SK-N-SH treated with all-trans-retinoic acid at 6 μM for 48 hours (cell line): ENCODE measurements at regions not wholly inside any gene's neighbourhood (a gene's known extent, or its start where the extent isn't known, plus 50 kb on each side); places are given as distances from the start of the nearest gene placed in this dataset.
"Not testable (repeated sequence)": the region's sequence is repeated elsewhere in the genome, so short reads cannot be mapped to it uniquely, and the experiment has no call there.

Experiments
- ATAC-seq: fragments of 200-7000 bp; cut with Tn5 transposase; 3 replicates; pipeline ENCODE4 v1.9.1; 2020; ENCODE audit warnings: mild to moderate bottlenecking, moderate library complexity
- ARNTL ChIP-seq: fragments of 450-650 bp; formaldehyde crosslinking; IDR thresholded peaks from 2 replicates; pipeline ENCODE4 v1.5.0; 2020; ENCODE audit warnings: low read depth, mild to moderate bottlenecking, moderate library complexity, borderline replicate concordance
- CREB5 ChIP-seq: fragments of 250-450 bp; sonication (Bioruptor Pico); IDR thresholded peaks from 2 replicates; pipeline ENCODE4 v1.5.1; 2020; ENCODE audit warnings: low read depth, mild to moderate bottlenecking, moderate library complexity
- CSDC2 ChIP-seq: fragments of 250-450 bp; sonication (Bioruptor Pico); IDR thresholded peaks from 2 replicates; pipeline ENCODE4 v1.5.0; 2020; ENCODE audit warnings: mild to moderate bottlenecking, moderate library complexity
- CSRNP3 ChIP-seq: fragments of 250-450 bp; sonication (Bioruptor Pico); IDR thresholded peaks from 2 replicates; pipeline ENCODE4 v1.5.1; 2021; ENCODE audit warnings: mild to moderate bottlenecking, moderate library complexity
- ESRRG ChIP-seq: fragments of 250-450 bp; sonication (Bioruptor Pico); IDR thresholded peaks from 2 replicates; pipeline ENCODE4 v1.6.1; 2021; ENCODE audit warnings: mild to moderate bottlenecking
- GLIS3 ChIP-seq: fragments of 250-450 bp; sonication (Bioruptor Pico); IDR thresholded peaks from 2 replicates; pipeline ENCODE4 v1.5.0; 2020; ENCODE audit warnings: mild to moderate bottlenecking, moderate library complexity
- ISL1 ChIP-seq: fragments of 250-450 bp; sonication (Bioruptor Pico); IDR thresholded peaks from 2 replicates; pipeline ENCODE4 v2.1.2; 2022; ENCODE audit warnings: mild to moderate bottlenecking, moderate library complexity
- OSR1 ChIP-seq: fragments of 250-450 bp; sonication (Bioruptor Pico); IDR thresholded peaks from 2 replicates; pipeline ENCODE4 v1.8.0; 2022; ENCODE audit warnings: moderate library complexity, mild to moderate bottlenecking, inconsistent platforms
- PATZ1 ChIP-seq: fragments of 250-450 bp; sonication (Bioruptor Pico); IDR thresholded peaks from 2 replicates; pipeline ENCODE4 v1.8.0; 2020; ENCODE audit warnings: mild to moderate bottlenecking, moderate library complexity, borderline replicate concordance
- POU6F1 ChIP-seq: fragments of 250-450 bp; sonication (Bioruptor Pico); IDR thresholded peaks from 2 replicates; pipeline ENCODE4 v1.8.0; 2021; ENCODE audit warnings: low read depth, mild to moderate bottlenecking, moderate library complexity, borderline replicate concordance
- PPARA ChIP-seq: fragments of 250-450 bp; sonication (Bioruptor Pico); IDR thresholded peaks from 2 replicates; pipeline ENCODE4 v1.5.0; 2020; ENCODE audit warnings: mild to moderate bottlenecking, borderline replicate concordance
- RARB ChIP-seq: fragments of 250-450 bp; sonication (Bioruptor Pico); IDR thresholded peaks from 2 replicates; pipeline ENCODE4 v1.8.0; 2021; ENCODE audit warnings: mild to moderate bottlenecking, moderate library complexity
- SNAI2 ChIP-seq: fragments of 250-450 bp; sonication (Bioruptor Pico); IDR thresholded peaks from 2 replicates; pipeline ENCODE4 v1.5.0; 2020; ENCODE audit warnings: mild to moderate bottlenecking, moderate library complexity
- TCF4 ChIP-seq: fragments of 250-450 bp; sonication (Bioruptor Pico); IDR thresholded peaks from 2 replicates; pipeline ENCODE4 v1.8.0; 2021; ENCODE audit warnings: mild to moderate bottlenecking, moderate library complexity, borderline replicate concordance
- TOX ChIP-seq: fragments of 250-450 bp; sonication (Bioruptor Pico); IDR thresholded peaks from 2 replicates; pipeline ENCODE4 v1.8.0; 2021; ENCODE audit warnings: mild to moderate bottlenecking, moderate library complexity, borderline replicate concordance
- TSHZ2 ChIP-seq: fragments of 250-450 bp; sonication (Bioruptor Pico); IDR thresholded peaks from 2 replicates; pipeline ENCODE4 v1.5.0; 2020; ENCODE audit warnings: mild to moderate bottlenecking, moderate library complexity
- ZFP3 ChIP-seq: fragments of 250-450 bp; sonication (Bioruptor Pico); IDR thresholded peaks from 2 replicates; pipeline ENCODE4 v1.5.0; 2020; ENCODE audit warnings: mild to moderate bottlenecking, moderate library complexity
- ZFP30 ChIP-seq: fragments of 450-650 bp; formaldehyde crosslinking; IDR thresholded peaks from 2 replicates; pipeline ENCODE4 v1.5.0; 2022; ENCODE audit warnings: mild to moderate bottlenecking, moderate library complexity
- ZNF565 ChIP-seq: fragments of 450-650 bp; formaldehyde crosslinking; conservative IDR thresholded peaks from 2 replicates; pipeline ENCODE4 v1.5.0; 2020; ENCODE audit warnings: low read depth, mild to moderate bottlenecking, moderate library complexity
- ZNF8 ChIP-seq: fragments of 450-650 bp; formaldehyde crosslinking; IDR thresholded peaks from 2 replicates; pipeline ENCODE4 v1.5.0; 2020; ENCODE audit warnings: mild to moderate bottlenecking, moderate library complexity

GRCh38 chr13:100767192-100767591 lies 92.6 kb upstream of the TMTC4 start:
- TF ChIP-seq ISL1 (no peak), ZNF565 (no peak), ARNTL (no peak), TSHZ2 (no peak), GLIS3 (CRISPR knock-in tag) (no peak), PPARA (no peak), CSDC2 (no peak), CSRNP3 (CRISPR knock-in tag) (no peak), CREB5 (CRISPR knock-in tag) (no peak), ZFP3 (CRISPR knock-in tag) (no peak), SNAI2 (CRISPR knock-in tag) (no peak), OSR1 (no peak), PATZ1 (no peak), ZFP30 (CRISPR knock-in tag) (no peak), TOX (CRISPR knock-in tag) (no peak), ZNF8 (CRISPR knock-in tag) (no peak), POU6F1 (CRISPR knock-in tag) (no peak), ESRRG (CRISPR knock-in tag) (no peak)
- no peak for ATAC-seq

- ATAC-seq = not testable (repeated sequence)
Measured at GRCh38 chr13:100766570-100766969, 92.0 kb upstream of the TMTC4 start.

GRCh38 chr13:100764937-100765336 lies 90.3 kb upstream of the TMTC4 start:
- no peak for ATAC-seq

More at GRCh38 chr13:100764937-100765336, 90.3 kb upstream of the TMTC4 start:
- no peak for TF ChIP-seq SNAI2 (CRISPR knock-in tag)
- TF ChIP-seq ARNTL = no peak
- TF ChIP-seq TCF4 = no peak
- no peak for TF ChIP-seq ISL1
- no peak for TF ChIP-seq OSR1
- TF ChIP-seq ZNF565 = no peak
- TF ChIP-seq ZFP3 (CRISPR knock-in tag) = no peak
- TF ChIP-seq PATZ1 = no peak
- TF ChIP-seq CSDC2 = no peak
- no peak for TF ChIP-seq CSRNP3 (CRISPR knock-in tag)
- no peak for TF ChIP-seq PPARA
- TF ChIP-seq TSHZ2 = no peak
- no peak for TF ChIP-seq ZNF8 (CRISPR knock-in tag)
- no peak for TF ChIP-seq GLIS3 (CRISPR knock-in tag)
- TF ChIP-seq CREB5 (CRISPR knock-in tag) = no peak
- TF ChIP-seq RARB (CRISPR knock-in tag) = no peak
